CD4-positive, alpha-beta T cell (primary cell): ENCODE measurements at regions not wholly inside any gene's neighbourhood (a gene's known extent, or its start where the extent isn't known, plus 50 kb on each side); places are given as distances from the start of the nearest gene placed in this dataset.

Experiments
- ATAC-seq: fragments of 200-7000 bp; cut with Tn5 transposase; one replicate; pipeline ENCODE4 v1.10.0; 2022; ENCODE audit warnings: mild to moderate bottlenecking; ENCODE audit not compliant: poor library complexity
- CTCF ChIA-PET: fragments of 350-600 bp; sonication (Branson Sonifier 250); formaldehyde crosslinking; loops from one replicate; lab custom pipeline; 2021; ENCODE audit warnings: antibody characterized with exemption, inconsistent platforms; lab: Charles Lee
- POLR2A ChIA-PET: fragments of 350-600 bp; sonication (Branson Sonifier 250); formaldehyde crosslinking; loops from one replicate; lab custom pipeline; 2021; ENCODE audit warnings: antibody characterized with exemption, inconsistent platforms; lab: Charles Lee
- DNase-seq, 14 experiments: peaks; one replicate each; pipeline ENCODE4 v3.0.0-alpha.2; 2013 to 2020; ENCODE audit warnings: mixed read lengths in 2 of 14
- H3K27ac ChIP-seq, 2 donors: one replicate each; pipeline versions ENCODE4 v1.5.1 to v1.7.0; 2013; ENCODE audit warnings: low read length in 2 of 2, low read depth in 1 of 2, mild to moderate bottlenecking in 1 of 2
- H3K27me3 ChIP-seq, 2 experiments: 1 replicate in 1 of 2; 2 replicates in 1 of 2; pipeline versions ENCODE4 v1.6.1 to v1.7.0; 2013; ENCODE audit warnings: low read length in 2 of 2, control low read depth in 1 of 2, mild to moderate bottlenecking in 1 of 2, moderate library complexity in 1 of 2; ENCODE audit not compliant: insufficient read depth in 2 of 2, control insufficient read depth in 1 of 2
- H3K36me3 ChIP-seq: one replicate; pipeline ENCODE4 v1.6.1; 2013; ENCODE audit warnings: low read length, control low read depth; ENCODE audit not compliant: insufficient read depth
- H3K4me1 ChIP-seq: one replicate; pipeline ENCODE4 v1.6.1; 2013; ENCODE audit warnings: low read length, control low read depth; ENCODE audit not compliant: insufficient read depth
- H3K4me3 ChIP-seq: one replicate; pipeline ENCODE4 v1.5.1; 2013; ENCODE audit warnings: mild to moderate bottlenecking, low read length, moderate library complexity
- H3K9me3 ChIP-seq, 2 experiments: 1 replicate in 1 of 2; 2 replicates in 1 of 2; pipeline versions ENCODE4 v1.6.1 to v1.7.0; 2013; ENCODE audit warnings: low read length in 2 of 2, mild to moderate bottlenecking in 2 of 2, control low read depth in 1 of 2, moderate library complexity in 1 of 2; ENCODE audit not compliant: control insufficient read depth in 1 of 2, insufficient read depth in 1 of 2
- H3K27ac Mint-ChIP-seq: one replicate; pipeline ENCODE4 v1.8.0; 2020; ENCODE audit warnings: mixed read lengths
- H3K27me3 Mint-ChIP-seq: one replicate; pipeline ENCODE4 v1.8.0; 2021; ENCODE audit warnings: mixed read lengths
- H3K36me3 Mint-ChIP-seq: one replicate; pipeline ENCODE4 v1.8.0; 2021; ENCODE audit warnings: low read depth, mixed read lengths
- H3K4me1 Mint-ChIP-seq: one replicate; pipeline ENCODE4 v1.8.0; 2021; ENCODE audit warnings: low read depth, mixed read lengths
- H3K4me3 Mint-ChIP-seq: one replicate; pipeline ENCODE4 v1.8.0; 2020; ENCODE audit warnings: mild to moderate bottlenecking, mixed read lengths
- H3K9me3 Mint-ChIP-seq: one replicate; pipeline ENCODE4 v1.8.0; 2020; ENCODE audit warnings: mixed read lengths
- CTCF ChIP-seq: fragments of 200-600 bp; IDR thresholded peaks from one replicate; pipeline ENCODE4 v1.8.0; 2022; ENCODE audit warnings: antibody characterized with exemption, mild to moderate bottlenecking
- intact Hi-C, 2 experiments: fragments of 100-400 bp; cut with DNase I in 1 of 2; cut with micrococcal nuclease in 1 of 2; formaldehyde crosslinking; loops; one replicate each; pipeline versions ENCODE4 v1.15.1 to v1.9.0; 2023 to 2025; cut with DNase I, micrococcal nuclease

- H3K4me3 ChIP-seq = no peak overlapping the region
- H3K27ac ChIP-seq = no peak overlapping the region
- H3K27me3 ChIP-seq = no peaks in the 10 kb centered on the region
- ChIA-PET CTCF (no interaction called here), POLR2A (no interaction called here)
- Mint-ChIP-seq H3K4me3 (no peak overlapping the region), H3K27ac (no peak overlapping the region), H3K9me3 (peaks cover 2% of the 10 kb centered on the region), H3K27me3 (no peaks in the 10 kb centered on the region), H3K4me1 (no peaks in the 10 kb centered on the region), H3K36me3 (no peaks in the 10 kb centered on the region)
- no peaks in the 10 kb centered on the region for H3K9me3 ChIP-seq
- H3K4me1 ChIP-seq = no peaks in the 10 kb centered on the region
- intact Hi-C loops = no loop called here
- ATAC-seq = no peak
- DNase-seq = no peak
- TF ChIP-seq CTCF = no peak
- no peaks in the 10 kb centered on the region for H3K36me3 ChIP-seq
Measured at GRCh38 chr2:117086174-117086942, 728.1 kb upstream of the DDX18 start.

- Mint-ChIP-seq H3K36me3 (no peaks in the 10 kb centered on the region), H3K4me1 (no peaks in the 10 kb centered on the region), H3K27me3 (no peaks in the 10 kb centered on the region), H3K4me3 (no peak overlapping the region), H3K27ac (no peak overlapping the region), H3K9me3 (peaks cover 2% of the 10 kb centered on the region)
- Histone ChIP-seq H3K4me1 (no peaks in the 10 kb centered on the region), H3K9me3 (peaks cover 0 to under 1% of the 10 kb centered on the region in 2 experiments), H3K27me3 (no peaks in the 10 kb centered on the region), H3K4me3 (no peak overlapping the region), H3K36me3 (no peaks in the 10 kb centered on the region), H3K27ac (no peak overlapping the region)
- ChIA-PET CTCF (no interaction called here), POLR2A (no interaction called here)
- DNase-seq (no peak), ATAC-seq (no peak)
- no peak for TF ChIP-seq CTCF
- intact Hi-C loops = no loop called here
Measured at GRCh38 chr2:117086943-117087250, 727.6 kb upstream of the DDX18 start.

GRCh38 chr2:117087535-117088291 is 726.8 kb upstream of the DDX18 start:
- no peak for TF ChIP-seq CTCF
- H3K4me3 Mint-ChIP-seq = no peak overlapping the region
- Histone ChIP-seq H3K27me3 (no peaks in the 10 kb centered on the region), H3K36me3 (no peaks in the 10 kb centered on the region), H3K9me3 (peaks cover 0 to 4% of the 10 kb centered on the region in 2 experiments), H3K4me1 (no peaks in the 10 kb centered on the region), H3K4me3 (no peak overlapping the region), H3K27ac (no peak overlapping the region)
- H3K4me1 Mint-ChIP-seq = no peaks in the 10 kb centered on the region
- DNase-seq (no peak), ATAC-seq (no peak)
- no peaks in the 10 kb centered on the region for H3K36me3 Mint-ChIP-seq
- H3K27ac Mint-ChIP-seq = no peak overlapping the region
- intact Hi-C loops = no loop called here
- CTCF ChIA-PET = no interaction called here
- H3K27me3 Mint-ChIP-seq = no peaks in the 10 kb centered on the region
- POLR2A ChIA-PET = no interaction called here
- peaks cover 4% of the 10 kb centered on the region for H3K9me3 Mint-ChIP-seq
